ENCODE measurements at regions not wholly inside any gene's neighbourhood (a gene's known extent, or its start where the extent isn't known, plus 50 kb on each side); places are given as distances from the start of the nearest gene placed in this dataset.
"Not testable (repeated sequence)": the region's sequence is repeated elsewhere in the genome, so short reads cannot be mapped to it uniquely, and the experiment has no call there.

DNA sequence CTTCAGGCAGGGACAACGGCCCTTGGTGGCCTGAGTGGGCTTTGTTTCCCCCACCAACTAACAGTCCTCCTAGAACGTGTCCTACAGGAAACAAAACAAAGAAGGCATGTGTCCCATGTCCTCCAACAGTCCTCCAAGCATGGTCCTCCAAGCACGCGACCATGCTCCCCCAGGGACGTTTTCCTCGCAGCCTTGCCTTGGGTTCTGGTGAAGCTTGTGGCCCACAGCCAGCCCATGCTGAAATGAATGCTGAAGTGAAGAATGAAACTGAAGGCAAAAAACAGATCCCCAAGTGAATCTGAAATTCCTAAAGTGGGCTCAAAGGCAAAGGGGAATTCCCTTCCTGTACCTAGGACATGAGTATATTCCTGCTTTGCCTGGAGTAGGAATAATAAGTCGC is 176.6 kb downstream of the JCAD start:
- DNase-seq (ENCODE audit: low read depth in 1 of 2, low spot score in 1 of 2), result no peak

GRCh38 chr10:29881811-29882210 is 177.6 kb downstream of the JCAD start:
- no peak for DNase-seq (ENCODE audit: low read depth in 1 of 2, low spot score in 1 of 2)

DNA sequence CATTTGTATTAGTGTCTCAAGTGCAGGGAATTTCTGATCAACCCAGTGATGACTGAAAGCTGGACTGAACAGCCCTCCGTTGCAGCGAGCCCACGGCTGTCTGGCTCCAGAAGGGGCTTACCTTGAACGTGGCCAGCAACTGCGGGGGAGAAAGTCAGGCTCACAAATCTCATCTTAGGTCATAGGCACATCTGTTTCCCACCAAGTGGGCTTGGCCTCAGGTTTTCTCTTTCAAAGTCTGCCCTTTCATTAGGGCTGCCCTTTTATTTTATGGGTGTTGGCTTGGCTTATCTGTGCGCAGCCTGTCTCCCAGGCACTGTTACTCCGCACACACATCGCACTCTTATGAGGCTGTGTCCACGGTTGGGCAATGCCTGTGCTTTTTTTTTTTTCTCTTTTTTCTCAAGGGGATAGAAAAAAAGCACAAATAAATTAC is 178.0 kb downstream of the JCAD start:
- no peak for DNase-seq (ENCODE audit: low read depth in 1 of 2, low spot score in 1 of 2)

DNA sequence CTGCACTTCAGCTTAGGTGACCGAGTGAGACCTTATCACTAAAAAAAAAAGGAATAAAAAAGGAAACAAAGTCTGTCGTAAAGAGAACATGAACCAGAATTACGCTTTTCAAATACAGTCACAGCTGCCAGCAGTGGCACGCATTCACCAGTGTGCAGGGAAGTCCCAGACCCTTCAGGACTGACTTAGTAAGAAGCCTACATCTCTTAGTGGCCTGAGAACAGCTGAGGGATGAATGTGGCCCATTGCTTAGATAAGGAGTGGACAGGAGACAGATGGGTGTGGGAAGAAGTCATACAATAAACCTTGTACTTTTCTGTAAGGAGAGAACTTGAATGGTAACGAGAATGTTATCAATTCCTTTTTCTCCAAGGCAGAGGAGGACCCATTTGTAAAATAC is 178.5 kb downstream of the JCAD start:
- DNase-seq (ENCODE audit: low read depth in 1 of 2, low spot score in 1 of 2), result no peak

DNA sequence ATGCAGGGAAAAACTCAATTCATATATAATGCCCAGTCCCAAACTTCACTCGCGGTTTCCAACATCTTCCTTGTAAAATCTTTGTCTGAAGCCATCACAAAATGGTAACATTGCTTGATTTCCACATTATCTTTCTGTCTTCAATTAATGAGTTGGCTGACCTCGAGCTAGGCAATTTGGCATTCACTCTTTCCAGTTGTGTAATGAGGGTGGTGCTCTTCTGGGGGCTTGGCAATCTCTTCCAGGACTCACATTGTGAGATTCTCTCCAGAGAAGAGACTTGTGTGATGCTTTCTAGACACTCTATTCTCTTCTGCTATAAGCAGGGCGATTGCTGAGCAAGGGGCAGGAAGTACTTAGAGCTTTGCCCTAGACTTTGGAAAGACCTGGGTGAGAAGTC is 179.5 kb downstream of the JCAD start:
- no peak for DNase-seq (ENCODE audit: low read depth in 1 of 2, low spot score in 1 of 2)

DNA sequence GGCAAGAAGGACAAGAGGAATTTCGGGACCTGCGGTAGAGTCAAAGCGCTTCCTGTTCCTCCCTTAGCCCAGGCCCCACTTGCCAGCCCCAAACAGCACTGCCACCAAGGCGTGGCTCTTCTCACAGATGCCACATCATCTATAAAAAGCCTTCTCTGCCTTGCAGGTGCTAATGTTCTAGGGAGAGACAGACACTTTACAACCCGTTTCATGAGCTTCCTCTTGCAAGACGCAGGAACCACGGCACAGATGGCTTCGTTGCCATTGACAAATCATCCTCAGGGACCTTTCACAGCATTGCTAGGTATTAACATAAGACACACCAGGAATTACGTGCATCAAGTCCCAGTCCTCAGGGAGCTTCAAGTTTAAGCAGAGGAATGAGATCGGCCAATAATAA is 180.9 kb downstream of the JCAD start:
- DNase-seq (ENCODE audit: low read depth in 1 of 2, low spot score in 1 of 2), result no peak

- no peak for DNase-seq (ENCODE audit: low read depth in 1 of 2, low spot score in 1 of 2)
Measured at GRCh38 chr10:29877793-29878491, 181.4 kb downstream of the JCAD start.

- DNase-seq (ENCODE audit: low read depth in 1 of 2, low spot score in 1 of 2), result no peak
Measured at GRCh38 chr10:29876008-29876555, 183.3 kb downstream of the JCAD start.

DNA sequence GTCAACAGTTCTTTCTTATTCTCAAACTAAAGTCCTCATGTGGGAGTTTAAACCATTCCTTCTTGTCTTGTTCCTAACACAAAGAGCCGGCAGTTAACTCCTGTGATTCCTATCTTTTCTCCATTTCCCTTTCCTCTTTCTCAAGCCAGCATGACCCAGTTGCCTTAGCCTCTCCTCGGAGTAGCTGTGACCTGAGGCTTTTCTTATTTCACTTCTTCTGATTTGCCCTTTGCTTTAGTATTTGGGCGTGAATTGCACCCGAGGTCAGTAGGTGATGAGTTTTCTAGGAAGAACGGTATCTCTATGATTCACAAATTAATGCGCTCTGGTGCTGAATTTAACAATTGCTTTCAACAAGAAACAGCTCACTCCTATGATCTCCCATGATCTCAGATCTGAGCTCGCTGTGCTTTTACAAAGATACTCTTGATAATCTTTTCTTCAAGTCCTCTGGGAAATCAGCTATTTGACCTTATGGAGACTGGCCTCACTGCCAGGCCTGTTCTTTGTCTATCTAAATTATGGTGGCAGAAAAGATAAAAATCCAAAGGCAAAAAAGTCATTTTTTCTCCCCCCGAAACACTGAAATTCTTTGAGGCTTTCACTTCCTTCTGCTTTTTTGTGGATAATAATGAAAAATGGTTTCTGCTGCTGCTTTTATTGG is 184.6 kb downstream of the JCAD start:
- no peak for DNase-seq (ENCODE audit: low read depth in 1 of 2, low spot score in 1 of 2)

- no peak for DNase-seq (ENCODE audit: low read depth in 1 of 2, low spot score in 1 of 2)
Measured at GRCh38 chr10:29873941-29874484, 185.4 kb downstream of the JCAD start.

DNA sequence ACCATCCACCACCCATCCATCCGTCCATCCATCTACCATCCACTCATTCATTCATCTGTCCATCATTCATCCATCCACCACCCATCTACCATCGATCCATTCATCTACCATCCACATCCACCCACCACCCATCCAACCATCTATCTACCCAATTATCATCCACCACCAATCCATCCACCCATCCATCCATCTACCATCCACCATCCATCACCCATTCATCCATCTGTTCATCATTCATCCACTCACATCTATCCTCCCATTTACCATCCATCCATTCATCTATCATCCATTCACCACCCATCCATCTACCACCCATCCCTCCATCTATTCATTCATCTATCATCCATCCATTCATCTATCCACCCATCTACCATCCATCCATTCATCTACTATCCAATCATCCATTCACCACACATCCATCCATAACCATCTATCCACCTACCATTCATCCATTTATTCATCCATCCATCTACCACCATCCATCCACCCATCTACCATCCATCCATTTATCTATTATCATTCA is 188.8 kb downstream of the JCAD start:
- no peak for DNase-seq (ENCODE audit: low read depth in 1 of 2, low spot score in 1 of 2)

DNA sequence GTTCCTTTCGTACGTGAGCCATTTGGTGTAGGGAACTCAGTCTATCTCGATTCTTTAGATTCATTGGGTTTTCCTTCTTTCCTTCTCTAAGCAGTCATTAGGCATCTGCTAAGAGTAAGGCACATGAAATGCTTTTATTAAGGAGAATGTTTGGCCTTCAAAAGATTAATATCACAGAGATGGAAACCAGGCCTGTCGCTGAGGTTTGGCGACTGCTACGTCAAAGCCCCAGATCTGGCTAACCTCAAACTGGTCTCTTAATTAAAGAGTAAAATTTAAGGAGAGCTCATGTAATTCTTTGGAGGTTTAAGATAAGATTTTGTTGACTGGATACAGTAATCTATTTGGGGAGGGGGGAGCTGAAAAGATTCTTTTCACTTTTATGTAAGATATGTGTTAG is 189.8 kb downstream of the JCAD start:
- no peak for DNase-seq (ENCODE audit: low read depth in 1 of 2, low spot score in 1 of 2)

DNA sequence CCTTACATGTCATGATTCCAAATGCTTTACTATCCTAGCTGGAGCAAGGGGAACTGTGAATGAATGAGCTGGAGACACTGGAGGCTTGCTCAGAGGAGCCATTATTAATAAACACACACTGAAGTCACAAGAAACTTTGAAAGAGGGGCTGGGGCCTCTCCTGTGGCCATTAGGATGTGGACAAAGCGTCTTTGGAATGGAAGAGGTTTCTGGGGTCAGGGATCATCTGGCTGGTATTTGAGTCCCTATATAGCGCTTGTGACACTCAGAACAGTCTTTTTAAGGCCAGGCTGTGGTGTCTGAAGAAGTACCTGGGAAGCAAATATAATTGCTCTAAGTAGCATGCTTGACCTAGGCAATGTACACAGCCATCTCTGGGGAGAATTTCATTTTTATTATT is 193.0 kb downstream of the JCAD start:
- DNase-seq (ENCODE audit: low read depth in 1 of 2, low spot score in 1 of 2), result no peak

DNA sequence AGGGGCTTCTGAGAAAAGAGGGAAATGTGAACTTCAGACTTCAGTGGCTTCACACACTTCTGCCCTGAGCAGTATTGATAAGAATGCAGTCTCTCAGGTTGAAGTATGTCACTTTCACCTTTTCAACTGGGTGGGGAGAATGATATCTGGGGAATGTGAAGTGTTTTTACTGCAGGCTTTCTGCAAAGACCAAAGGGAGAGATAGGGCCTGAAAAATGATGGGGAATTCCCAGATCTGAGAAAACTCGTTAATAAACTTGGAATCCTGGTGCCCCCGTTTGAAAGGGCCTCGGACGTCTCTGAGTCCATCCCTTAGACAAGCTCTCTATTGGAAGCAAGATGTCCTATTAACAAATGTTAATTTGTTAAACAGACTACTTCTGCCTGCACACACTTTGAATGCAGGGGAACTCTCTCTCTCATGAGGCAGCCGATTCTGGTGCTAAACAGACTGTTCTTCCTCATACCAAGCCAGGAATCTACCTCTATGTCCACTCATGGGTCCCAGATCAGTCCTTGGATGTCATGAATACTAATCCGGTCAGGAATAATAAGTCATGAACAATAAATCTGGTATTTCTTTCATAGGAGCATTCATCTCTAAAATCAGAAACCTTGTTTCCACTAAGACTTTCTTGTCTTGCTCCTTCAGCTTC is 193.6 kb downstream of the JCAD start:
- DNase-seq (ENCODE audit: low read depth in 1 of 2, low spot score in 1 of 2), result no peak

DNA sequence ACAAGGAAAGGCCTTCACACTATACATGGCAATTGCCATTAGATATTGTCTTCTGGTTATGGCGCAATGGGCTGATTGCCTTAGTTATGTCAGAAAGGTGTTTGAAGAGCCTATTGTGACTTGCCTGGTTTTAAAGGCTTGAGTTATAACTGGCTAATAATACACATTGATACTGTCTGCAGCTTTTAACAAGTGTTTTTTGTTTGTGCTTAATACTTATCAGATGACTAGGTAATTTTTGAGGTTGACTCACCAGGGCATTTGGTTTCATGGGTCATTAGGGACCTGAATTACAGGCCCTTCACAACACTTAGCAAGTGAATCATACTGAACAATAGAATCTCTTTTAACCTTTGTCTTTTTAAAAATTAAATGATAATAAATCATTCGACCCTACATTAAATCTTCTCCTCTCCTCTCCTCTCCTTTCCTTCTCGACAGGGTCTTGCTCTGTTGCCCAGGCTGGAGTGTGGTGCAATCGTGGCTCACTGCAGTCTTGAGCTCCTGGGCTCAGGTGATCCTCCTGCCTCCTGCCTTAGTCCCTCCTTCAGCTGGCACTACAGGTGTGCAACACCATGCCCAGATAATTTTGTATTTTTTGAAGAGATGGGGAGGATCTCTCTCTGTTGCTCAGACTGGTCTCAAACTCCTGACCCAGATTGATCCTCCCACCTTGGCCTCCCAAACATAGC is 196.3 kb downstream of the JCAD start:
- DNase-seq (ENCODE audit: low read depth in 1 of 2, low spot score in 1 of 2), result no peak

DNA sequence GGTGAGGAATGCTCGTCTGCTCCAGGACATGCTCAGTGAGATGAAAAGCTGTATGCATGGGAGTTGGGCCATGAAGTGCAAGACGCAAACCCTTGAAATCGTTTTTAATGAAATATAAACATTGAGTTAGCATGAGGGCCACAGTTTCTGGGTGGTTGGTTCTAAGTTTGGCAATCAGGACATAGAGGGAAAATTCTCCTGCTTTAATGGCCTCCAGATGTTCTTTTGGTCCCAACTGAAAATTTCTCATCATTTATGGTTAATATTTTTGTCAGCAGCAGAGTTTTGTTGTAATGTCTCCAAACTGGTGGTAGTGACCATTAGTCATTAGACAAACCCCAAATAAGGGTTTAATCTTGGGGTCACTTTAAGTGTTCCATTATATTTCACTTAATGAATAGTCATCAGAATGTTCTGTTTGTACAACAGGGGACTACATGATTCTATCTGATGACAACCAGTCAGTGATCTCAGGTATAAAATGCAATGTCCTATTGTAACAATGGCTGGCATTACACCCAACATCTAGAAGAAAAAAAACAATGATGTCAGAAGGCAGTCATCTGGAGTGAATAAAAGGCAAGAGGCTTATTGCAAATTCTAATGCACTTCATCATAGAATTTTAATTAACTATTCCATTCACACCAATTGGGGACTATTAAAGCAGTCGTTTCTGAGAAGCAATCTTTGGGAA is 197.4 kb downstream of the JCAD start:
- DNase-seq (ENCODE audit: low read depth in 1 of 2, low spot score in 1 of 2), result no peak

DNA sequence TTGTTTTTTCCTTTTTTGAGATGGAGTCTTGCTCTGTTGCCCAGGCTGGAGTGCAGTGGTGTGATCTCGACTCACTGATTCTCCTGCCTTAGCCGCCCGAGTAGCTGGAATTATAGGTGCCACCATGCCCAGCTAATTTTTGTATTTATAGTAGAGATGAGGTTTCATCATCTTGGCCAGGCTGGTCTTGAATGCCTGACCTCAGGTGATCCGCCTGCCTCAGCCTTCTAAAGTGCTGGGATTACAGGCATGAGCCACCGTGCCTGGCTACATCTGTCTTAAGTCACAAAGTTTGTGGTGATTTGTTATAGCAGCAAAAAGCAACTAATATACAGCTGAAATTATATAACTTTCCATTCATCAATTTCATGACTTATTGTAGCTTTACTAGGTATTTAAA is 198.2 kb downstream of the JCAD start:
- not testable (repeated sequence) for DNase-seq (ENCODE audit: low read depth in 1 of 2, low spot score in 1 of 2)

- no peak for DNase-seq (ENCODE audit: low read depth in 1 of 2, low spot score in 1 of 2)
Measured at GRCh38 chr10:29860166-29860565, 199.2 kb downstream of the JCAD start.

DNA sequence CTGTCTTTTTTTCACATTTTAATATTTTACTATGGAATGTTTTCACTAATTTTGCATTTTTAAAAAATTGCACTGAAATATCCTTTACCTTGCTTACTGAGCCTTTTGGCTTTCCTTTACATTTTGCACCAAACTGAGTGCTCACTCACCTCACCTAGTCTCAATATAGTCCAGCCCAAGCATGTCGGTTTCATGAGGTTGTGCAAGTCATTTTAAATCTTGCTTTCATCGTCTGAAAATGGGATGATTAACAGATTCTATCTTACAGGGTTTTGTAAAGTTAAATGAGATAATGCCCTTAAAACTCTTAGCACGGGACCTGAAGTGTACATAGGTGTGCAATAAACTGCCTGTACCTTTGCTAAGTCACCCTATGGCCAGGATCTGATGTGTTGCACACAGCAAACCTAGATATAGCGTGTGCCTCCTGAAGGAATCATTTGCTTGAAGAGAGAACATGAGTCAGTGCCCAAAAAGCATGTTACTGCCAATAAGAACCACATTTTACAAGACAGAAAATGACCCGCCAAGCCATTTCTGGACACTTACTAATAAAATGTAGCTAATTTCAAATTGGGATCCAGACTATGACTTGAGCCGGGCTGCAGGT is 199.8 kb downstream of the JCAD start:
- DNase-seq (ENCODE audit: low read depth in 1 of 2, low spot score in 1 of 2), result no peak

- DNase-seq (ENCODE audit: low read depth in 1 of 2, low spot score in 1 of 2), result no peak
Measured at GRCh38 chr10:29858702-29859267, 200.6 kb downstream of the JCAD start.
